ENCODE measurements at regions not wholly inside any gene's neighbourhood (a gene's known extent, or its start where the extent isn't known, plus 50 kb on each side); places are given as distances from the start of the nearest gene placed in this dataset.

DNA sequence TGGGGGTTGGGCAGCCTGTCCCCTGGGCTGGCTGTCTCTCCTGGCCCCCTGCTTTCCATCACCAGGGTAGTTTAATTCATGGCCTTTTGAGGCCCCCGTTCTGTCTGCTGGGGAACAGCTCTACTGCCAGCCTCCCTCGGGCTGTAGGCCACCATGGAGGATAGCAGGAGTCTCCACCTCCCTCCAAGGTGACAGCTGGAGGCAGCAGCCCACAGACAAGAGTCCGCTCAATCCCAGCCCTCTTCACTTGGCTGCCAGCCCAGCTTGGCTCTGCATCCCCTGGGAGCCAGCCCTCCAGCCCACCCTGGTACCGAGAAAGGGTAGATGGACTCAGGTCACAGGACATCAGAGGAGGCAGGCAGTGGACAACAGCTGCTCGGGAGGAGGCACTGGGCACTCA, 194.6 kb upstream of the SDK2 start:
- TF ChIP-seq, protein P1, sequence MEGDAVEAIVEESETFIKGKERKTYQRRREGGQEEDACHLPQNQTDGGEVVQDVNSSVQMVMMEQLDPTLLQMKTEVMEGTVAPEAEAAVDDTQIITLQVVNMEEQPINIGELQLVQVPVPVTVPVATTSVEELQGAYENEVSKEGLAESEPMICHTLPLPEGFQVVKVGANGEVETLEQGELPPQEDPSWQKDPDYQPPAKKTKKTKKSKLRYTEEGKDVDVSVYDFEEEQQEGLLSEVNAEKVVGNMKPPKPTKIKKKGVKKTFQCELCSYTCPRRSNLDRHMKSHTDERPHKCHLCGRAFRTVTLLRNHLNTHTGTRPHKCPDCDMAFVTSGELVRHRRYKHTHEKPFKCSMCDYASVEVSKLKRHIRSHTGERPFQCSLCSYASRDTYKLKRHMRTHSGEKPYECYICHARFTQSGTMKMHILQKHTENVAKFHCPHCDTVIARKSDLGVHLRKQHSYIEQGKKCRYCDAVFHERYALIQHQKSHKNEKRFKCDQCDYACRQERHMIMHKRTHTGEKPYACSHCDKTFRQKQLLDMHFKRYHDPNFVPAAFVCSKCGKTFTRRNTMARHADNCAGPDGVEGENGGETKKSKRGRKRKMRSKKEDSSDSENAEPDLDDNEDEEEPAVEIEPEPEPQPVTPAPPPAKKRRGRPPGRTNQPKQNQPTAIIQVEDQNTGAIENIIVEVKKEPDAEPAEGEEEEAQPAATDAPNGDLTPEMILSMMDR (IDR thresholded peaks at IDR 0.05): no peak
- no peak for TF ChIP-seq EZH2 (IDR thresholded peaks at IDR 0.05; ENCODE audit: borderline replicate concordance, insufficient read depth, low read depth, low read length, poor library complexity, severe bottlenecking)

Data from B cell (primary cell).